GM21447 (cell line): ENCODE measurements at regions not wholly inside any gene's neighbourhood (a gene's known extent, or its start where the extent isn't known, plus 50 kb on each side); places are given as distances from the start of the nearest gene placed in this dataset.

Source experiments
- ATAC-seq: cut with Tn5 transposase; IDR thresholded peaks from one replicate; pipeline ENCODE4 v1.9.1; 2021; ENCODE audit not compliant: unreplicated experiment

DNA sequence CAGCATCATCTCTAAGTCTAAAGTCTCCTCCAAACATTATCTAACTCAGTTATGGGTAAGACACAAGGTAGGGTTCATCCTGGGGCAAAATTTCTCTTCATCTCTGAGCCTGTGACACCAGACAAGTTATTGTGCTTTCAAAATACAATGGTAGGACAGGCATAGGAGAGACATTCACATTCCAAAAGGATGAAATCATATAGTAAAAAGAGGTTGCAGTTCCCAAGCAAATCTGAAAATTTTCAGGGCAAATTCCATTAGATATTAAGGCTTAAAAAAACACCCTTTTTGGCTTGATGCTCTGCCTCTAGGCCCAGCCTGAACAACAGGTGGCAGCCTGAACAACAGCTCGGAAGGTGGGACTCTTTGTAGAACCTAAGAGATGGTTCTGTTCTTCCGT is 448.3 kb upstream of the SLIT2 start:
- ATAC-seq, result no peak

DNA sequence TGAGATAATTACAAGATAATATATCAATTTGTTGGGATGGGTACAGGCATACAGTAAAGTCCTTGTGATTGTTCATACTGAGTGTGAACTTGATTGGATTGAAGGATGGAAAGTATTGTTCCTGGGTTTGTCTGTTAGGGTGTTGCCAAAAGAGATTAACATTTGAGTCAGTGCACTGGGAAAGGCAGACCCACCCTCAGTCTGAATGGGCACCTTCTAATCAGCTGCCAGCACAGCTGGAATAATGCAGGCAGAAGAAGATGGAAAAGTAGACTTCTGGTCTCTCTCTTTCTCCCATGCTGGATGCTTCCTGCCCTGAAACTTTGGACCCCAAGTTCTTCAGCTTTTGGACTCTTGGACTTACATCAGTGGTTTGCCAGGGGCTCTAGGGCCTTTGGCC is 457.9 kb upstream of the SLIT2 start:
- ATAC-seq, result no peak

GRCh38 chr4:19791422-19792123 is 460.1 kb upstream of the SLIT2 start:
- ATAC-seq, result no peak

DNA sequence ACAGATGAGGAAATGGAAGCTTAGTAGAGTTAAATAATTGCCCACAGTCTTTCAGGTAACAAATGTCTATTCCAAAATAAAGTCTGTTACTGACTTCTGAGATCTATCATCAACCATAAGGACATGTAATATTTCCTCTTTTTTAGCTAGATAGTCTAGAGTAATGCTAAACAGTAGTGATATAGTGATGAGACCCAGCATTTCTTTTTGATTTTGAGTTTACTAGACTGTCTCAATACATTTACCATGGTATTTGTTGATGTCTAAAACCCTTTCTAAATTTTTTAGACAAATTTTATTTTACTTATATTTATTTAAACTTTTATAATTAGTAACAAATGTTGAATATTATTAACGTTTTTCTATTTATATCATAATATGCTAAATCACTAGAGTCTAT is 465.1 kb upstream of the SLIT2 start:
- no peak for ATAC-seq

DNA sequence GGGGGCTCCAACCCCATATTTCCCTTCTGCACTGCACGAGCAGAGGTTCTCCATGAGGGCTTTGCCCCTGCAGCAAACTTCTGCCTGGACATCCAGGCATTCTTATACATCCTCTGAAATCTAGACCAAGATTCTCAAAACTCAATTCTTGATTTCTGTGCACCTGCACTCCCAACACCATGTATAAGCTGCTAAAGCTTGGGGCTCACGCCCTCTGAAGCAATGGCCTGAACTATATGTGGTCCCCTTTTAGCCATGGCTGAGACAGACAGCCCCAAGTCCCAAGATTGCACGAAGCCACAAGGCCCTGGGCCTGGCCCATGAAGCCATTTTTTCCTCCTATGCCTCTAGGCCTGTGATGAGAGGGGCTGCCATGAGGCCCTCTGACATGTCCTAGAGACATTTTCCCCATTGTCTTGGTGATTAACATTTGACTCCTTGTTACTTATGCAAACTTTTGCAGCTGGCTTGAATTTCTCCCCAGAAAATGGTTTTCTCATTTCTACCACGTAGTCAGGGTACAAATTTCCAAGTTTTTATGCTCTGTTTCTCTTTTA is 468.0 kb upstream of the SLIT2 start:
- ATAC-seq, result no peak

DNA sequence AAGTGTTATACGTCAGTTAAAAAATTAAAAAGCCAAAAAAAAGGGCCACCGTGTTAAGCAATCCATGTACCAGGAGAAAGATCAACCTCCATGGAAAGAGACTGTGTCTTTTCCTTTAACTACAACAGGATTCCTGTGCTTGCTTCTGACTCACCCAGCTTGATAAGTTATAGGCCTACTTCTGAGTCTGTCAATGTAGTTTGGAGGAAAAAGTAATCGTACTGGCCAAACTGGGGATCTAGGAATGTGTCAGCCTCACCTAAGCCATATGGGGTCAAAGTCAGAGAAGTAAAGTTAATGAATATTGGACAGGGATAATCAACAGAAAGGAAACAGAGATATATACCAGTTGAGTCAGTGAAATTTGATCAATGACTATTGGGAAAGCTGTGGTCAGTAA is 470.8 kb upstream of the SLIT2 start:
- no peak for ATAC-seq

- ATAC-seq, result no peak
Observed at GRCh38 chr4:19776929-19777328, 474.8 kb upstream of the SLIT2 start.

DNA sequence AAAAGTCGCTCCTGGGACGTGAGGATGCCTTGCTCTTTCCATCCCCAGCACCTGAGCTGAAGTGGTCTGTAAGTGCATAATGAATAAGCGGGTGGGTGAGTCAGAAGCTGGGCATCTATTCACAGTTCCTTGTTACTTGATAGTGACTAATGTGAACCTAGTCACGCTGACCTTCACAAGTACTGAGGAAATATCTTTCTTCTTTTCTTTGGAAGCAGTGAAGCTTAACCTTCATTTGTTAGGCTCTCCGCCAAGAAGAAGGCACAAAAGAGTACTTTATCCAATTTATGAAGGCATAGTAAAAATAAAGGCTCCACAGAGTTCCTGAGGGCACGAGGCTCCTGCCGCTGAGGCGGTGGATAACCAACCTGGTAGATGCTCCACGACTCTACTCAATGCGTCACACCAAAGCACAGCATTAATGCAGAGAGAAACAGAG is 475.7 kb upstream of the SLIT2 start:
- no peak for ATAC-seq

DNA sequence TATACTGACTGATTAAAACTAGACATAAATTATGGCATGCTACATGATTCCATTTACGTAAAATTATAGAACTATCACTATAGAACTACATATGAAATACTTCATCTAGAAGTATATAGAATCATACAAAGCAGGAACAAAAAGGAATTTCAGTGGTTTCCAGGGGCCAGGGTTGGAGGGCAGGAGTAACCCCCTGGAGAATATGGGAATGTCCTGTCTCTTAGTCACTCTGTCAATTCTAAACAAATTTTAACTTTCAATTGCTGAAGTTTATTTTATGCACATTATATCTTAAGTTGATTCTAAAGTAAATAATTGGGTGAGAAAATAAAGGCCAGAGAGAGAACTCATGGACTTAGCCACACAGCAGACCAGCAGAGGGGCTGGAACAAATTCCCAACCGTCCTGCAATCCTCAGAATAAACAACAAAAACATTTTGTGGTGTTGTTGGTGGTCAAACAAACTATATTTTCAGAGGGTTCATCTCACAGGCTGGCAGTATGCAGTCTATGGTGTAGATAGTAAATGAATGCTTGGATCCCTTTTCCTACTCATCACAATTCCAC is 476.9 kb upstream of the SLIT2 start:
- ATAC-seq, result no peak

GRCh38 chr4:19772581-19772980 is 479.1 kb upstream of the SLIT2 start:
- no peak for ATAC-seq

- ATAC-seq, result no peak
Observed at GRCh38 chr4:19756661-19757060, 495.0 kb upstream of the SLIT2 start.

GRCh38 chr4:19752599-19752998 is 499.1 kb upstream of the SLIT2 start:
- no peak for ATAC-seq

DNA sequence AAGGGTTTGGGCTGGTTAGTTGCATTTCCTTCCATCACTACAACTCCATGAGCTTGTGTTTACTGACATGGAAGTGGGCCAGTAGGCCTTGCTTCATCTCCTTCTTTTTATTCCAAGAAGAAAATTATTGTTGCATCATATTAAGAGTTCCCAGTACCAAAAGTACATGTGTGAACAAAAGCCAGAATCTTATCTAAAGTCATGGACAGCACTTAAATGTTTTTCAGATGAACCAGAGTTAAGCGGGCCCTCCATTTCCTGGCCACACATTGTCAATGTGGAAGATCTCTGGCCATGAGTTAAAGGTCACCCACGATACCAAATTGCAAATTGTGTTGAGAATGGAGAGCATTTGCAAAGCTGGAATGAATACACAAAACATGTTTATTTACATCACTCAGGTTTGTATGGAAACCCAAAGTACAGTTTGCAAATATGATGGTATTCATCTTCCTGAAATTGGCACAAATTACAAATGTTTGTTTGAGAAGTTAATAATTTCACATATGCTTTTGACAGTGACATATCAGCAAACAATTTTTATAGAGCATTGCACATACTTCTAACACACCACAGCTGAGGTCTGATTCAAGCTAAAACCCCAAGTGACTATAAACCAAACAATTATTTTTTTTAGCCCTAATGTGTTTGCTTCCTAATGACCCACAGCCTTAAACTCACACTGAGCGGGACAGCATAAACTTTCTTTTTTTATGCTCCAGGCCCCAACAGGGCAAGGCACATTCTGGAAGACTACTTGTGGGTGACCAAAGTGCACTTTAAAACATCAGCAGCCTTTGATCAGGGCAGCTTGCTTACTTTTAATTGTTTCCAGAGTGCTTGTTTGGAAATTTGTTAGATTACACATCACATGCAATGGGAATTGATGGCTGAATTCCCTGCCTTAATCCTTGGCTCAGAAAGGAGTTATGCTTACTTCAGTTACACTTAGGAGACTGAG is 502.9 kb upstream of the SLIT2 start:
- no peak for ATAC-seq

- ATAC-seq, result no peak
Observed at GRCh38 chr4:19746377-19746776, 505.3 kb upstream of the SLIT2 start.

- no peak for ATAC-seq
Observed at GRCh38 chr4:19743115-19743638, 508.5 kb upstream of the SLIT2 start.

DNA sequence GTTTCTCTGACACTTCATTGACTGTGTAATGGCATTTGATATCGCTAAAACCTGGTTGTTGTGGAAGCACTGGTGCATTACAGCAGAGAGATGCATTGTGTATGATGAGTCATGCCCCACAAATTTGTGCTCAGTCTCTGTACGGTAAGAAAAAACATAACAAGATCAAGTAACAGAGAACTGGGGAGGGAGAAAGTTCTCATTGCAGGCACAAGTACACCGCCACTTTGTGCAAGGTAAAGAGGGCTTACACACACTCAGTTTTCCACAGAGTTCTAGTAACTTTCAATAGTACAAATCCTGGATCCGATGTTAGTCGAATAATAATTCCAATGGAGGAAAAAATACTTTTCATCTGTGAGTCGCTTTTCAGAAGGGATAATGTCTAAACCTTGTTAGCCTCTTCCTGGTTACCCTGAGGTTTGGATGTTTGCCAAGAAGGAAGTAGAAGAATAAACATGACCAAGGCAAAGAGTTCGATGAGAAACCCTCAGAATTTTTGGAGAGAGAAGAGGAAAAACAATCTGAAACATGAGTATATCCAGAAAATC is 512.5 kb upstream of the SLIT2 start:
- no peak for ATAC-seq

DNA sequence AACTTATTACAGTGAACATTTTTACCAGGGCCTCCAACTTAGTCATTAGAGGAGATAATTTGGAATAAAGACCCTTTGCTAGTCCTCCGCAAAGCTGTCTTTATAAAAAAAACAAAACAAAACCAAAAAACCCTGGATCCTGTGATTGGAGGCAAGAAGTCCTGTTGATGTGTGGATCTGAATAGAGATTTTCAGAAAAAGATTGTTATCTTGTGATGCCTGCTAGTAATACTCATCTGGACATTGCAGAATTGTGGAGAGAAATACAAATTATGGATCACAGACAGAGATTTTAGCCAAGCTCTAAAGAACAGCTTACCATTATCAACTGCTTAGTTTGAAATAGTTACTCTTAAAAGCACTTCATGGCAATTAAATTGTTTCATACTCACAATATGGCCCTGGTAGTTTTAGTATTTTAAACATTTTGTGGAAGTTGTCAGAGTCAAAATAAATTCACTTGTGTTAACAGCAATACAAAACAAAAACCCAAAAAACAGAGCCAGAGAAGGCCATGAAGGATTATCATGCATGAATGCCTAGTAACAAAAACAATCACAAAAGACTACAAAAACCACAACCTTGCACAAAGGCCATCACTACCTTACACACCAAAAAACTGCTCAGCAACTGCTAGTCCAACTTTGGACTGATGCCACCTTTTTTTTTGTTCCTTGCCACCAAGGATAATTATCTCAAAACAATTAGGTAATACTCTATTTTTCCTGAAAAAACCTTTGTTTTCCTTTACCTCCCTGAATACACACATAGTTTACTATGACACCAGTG is 514.5 kb upstream of the SLIT2 start:
- ATAC-seq, result no peak

DNA sequence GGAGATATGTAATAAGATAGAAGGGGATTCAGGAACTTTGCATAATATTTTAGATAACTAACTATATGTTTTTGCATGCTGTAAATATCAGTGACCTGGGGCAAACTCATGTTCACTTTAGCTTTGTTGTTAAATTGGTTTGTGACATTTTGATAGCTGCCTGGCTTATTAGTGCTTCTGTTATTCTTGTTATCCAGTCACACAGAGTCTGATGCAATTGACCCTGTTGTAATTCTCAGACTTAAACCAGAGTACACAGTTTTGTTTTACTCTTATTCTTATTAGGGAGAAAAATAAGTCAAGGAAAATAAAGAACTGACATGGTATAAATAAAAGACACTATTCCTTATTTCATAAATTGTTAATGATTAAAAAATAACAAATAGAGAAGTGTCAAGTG is 516.7 kb upstream of the SLIT2 start:
- no peak for ATAC-seq

DNA sequence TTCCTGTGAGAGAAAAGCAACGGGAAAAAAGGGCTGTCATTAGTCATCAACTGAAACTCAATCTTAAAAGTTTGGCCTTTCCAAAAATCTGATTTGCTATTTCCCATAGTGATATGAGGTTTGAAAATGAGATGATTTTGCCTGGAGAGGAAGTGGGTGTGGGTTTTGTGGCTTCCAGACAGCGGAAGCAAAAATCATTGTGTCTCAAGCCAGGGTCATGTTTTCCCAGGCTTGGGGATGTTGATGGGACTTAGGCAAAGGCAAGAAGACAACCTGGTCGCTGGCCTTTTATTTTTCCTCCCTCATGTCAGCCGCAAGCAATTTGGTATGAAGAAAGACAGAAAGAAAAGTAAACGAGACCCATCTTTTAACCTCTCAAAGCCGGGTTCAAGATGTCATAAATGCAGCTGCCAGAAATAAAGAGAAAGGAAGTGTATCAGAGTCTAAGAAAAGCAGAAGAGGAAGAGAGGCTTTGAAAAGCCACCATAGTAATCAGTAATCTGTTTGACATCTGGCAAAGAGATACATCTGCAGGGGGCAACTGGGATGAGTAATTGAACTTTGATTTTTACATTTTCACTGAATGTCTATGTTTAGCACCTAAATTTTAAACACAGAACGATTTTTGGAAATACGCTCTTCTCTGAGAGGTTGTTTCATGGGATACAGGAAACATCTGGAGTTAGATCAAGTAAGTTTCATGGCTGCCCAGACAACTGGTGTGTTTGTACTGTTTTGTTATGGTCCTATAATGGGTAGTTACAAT is 521.6 kb upstream of the SLIT2 start:
- no peak for ATAC-seq

DNA sequence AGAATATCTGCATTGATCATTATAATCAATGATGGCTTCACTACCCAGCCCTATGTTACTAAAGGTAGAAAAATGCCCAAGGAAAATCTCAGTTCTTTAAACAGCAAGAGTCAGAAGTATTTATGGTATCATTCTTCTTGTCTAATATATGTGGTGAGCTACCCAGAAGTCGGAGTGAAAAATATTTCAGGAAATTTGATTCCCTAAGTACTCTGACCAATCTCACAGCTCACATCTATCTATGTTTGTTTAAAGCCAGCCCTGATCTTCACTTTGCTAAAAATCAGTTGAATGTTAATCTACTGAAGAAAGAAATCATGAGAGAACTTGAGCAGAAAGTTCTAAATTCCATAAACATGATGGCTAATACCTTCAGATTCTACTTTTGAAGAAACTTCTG is 522.9 kb upstream of the SLIT2 start:
- no peak for ATAC-seq
